Smooth muscle cell (in vitro differentiated cells): ENCODE measurements at regions not wholly inside any gene's neighbourhood (a gene's known extent, or its start where the extent isn't known, plus 50 kb on each side); places are given as distances from the start of the nearest gene placed in this dataset.

Source experiments
- DNase-seq: peaks from one replicate; lab custom pipeline; 2025; ENCODE audit not compliant: unreplicated experiment; lab: John Stamatoyannopoulos, UW
- H2AFZ ChIP-seq: fragments of 200-600 bp; sonication (generic); 2 replicates; pipeline ENCODE4 v1.6.0; 2016; ENCODE audit warnings: antibody characterized with exemption, low read depth, mild to moderate bottlenecking
- H3F3A ChIP-seq: fragments of 200-600 bp; sonication (generic); 2 replicates; pipeline ENCODE4 v1.6.0; 2017; ENCODE audit warnings: antibody characterized with exemption, low read depth
- H3K27ac ChIP-seq: fragments of 200-600 bp; sonication (generic); 2 replicates; pipeline ENCODE4 v1.5.1; 2016; ENCODE audit warnings: low read depth, mild to moderate bottlenecking
- H3K27me3 ChIP-seq: fragments of 200-600 bp; sonication (generic); 2 replicates; pipeline ENCODE4 v1.6.1; 2016; ENCODE audit warnings: low read depth, mild to moderate bottlenecking
- H3K36me3 ChIP-seq: fragments of 200-600 bp; sonication (generic); 2 replicates; pipeline ENCODE4 v1.5.1; 2016; ENCODE audit warnings: low read depth
- H3K4me1 ChIP-seq: fragments of 200-600 bp; sonication (generic); 2 replicates; pipeline ENCODE4 v1.5.1; 2016; ENCODE audit warnings: low read depth
- H3K4me2 ChIP-seq: fragments of 200-600 bp; sonication (generic); 2 replicates; pipeline ENCODE4 v1.6.0; 2016; ENCODE audit warnings: mild to moderate bottlenecking
- H3K4me3 ChIP-seq: fragments of 200-600 bp; sonication (generic); 2 replicates; pipeline ENCODE4 v1.5.1; 2016; ENCODE audit warnings: mild to moderate bottlenecking
- H3K79me2 ChIP-seq: fragments of 200-600 bp; sonication (generic); 2 replicates; pipeline ENCODE4 v1.6.0; 2016; ENCODE audit warnings: low read depth, mild to moderate bottlenecking
- H3K9ac ChIP-seq: fragments of 200-600 bp; sonication (generic); 2 replicates; pipeline ENCODE4 v1.6.0; 2016; ENCODE audit warnings: low read depth
- H3K9me3 ChIP-seq: fragments of 200-600 bp; sonication (generic); replicated peaks from 2 replicates; pipeline ENCODE4 v1.5.1; 2016; ENCODE audit warnings: low read depth
- H4K20me1 ChIP-seq: fragments of 200-600 bp; sonication (generic); 2 replicates; pipeline ENCODE4 v1.6.0; 2016; ENCODE audit warnings: low read depth
- CTCF ChIP-seq: fragments of 200-600 bp; sonication (generic); IDR thresholded peaks from 2 replicates; pipeline ENCODE4 v1.5.1; 2017; ENCODE audit warnings: borderline replicate concordance, mild to moderate bottlenecking, antibody characterized with exemption; ENCODE audit not compliant: insufficient read depth, poor library complexity, severe bottlenecking
- WGBS: methylation state at CpG from one replicate; pipeline ENCODE4 v1.1.7; 2016; ENCODE audit warnings: low lambda C conversion rate; 5-methylcytosine and 5-hydroxymethylcytosine counted together

GRCh38 chr14:61203081-61203753, 77.9 kb downstream of the TMEM30B start:
- Histone ChIP-seq H3K4me1 (no peaks in the 10 kb centered on the region), H3K9me3 (no peaks in the 10 kb centered on the region), H3K79me2 (no peaks in the 10 kb centered on the region), H3K27ac (no peak overlapping the region), H3K4me2 (no peak overlapping the region), H3K36me3 (no peaks in the 10 kb centered on the region), H3F3A (no peaks in the 10 kb centered on the region), H3K4me3 (no peak overlapping the region), H3K27me3 (peaks cover 3% of the 10 kb centered on the region), H3K9ac (no peak overlapping the region), H4K20me1 (no peaks in the 10 kb centered on the region), H2AFZ (no peak overlapping the region)
- no peak for DNase-seq
- TF ChIP-seq CTCF: no peak
- WGBS: 84% methylated on average over 10 of the region's 10 CpGs

- Histone ChIP-seq H3K4me1 (no peaks in the 10 kb centered on the region), H3K4me3 (no peak overlapping the region), H4K20me1 (no peaks in the 10 kb centered on the region), H3F3A (no peaks in the 10 kb centered on the region), H2AFZ (no peak overlapping the region), H3K4me2 (no peak overlapping the region), H3K36me3 (no peaks in the 10 kb centered on the region), H3K9me3 (no peaks in the 10 kb centered on the region), H3K9ac (no peak overlapping the region), H3K27ac (no peak overlapping the region), H3K27me3 (peaks cover 3% of the 10 kb centered on the region), H3K79me2 (no peaks in the 10 kb centered on the region)
- WGBS: 89% methylated on average over 3 of the region's 3 CpGs
- TF ChIP-seq CTCF: no peak
- DNase-seq: no peak
These were observed 79.0 kb downstream of the TMEM30B start for GRCh38 chr14:61202124-61202523.

GRCh38 chr14:61201171-61201570, 80.0 kb downstream of the TMEM30B start:
- Histone ChIP-seq H3K36me3 (no peaks in the 10 kb centered on the region), H3K9ac (no peak overlapping the region), H3K4me3 (no peak overlapping the region), H2AFZ (no peak overlapping the region), H3K79me2 (no peaks in the 10 kb centered on the region), H3F3A (no peaks in the 10 kb centered on the region), H3K4me2 (no peak overlapping the region), H3K9me3 (no peaks in the 10 kb centered on the region), H4K20me1 (no peaks in the 10 kb centered on the region), H3K27ac (no peak overlapping the region), H3K4me1 (no peaks in the 10 kb centered on the region), H3K27me3 (peaks cover 3% of the 10 kb centered on the region)
- DNase-seq: no peak
- no peak for TF ChIP-seq CTCF
- 85% methylated on average over 3 of the region's 3 CpGs for WGBS

- TF ChIP-seq CTCF: no peak
- no peaks in the 10 kb centered on the region for H4K20me1 ChIP-seq
- H3K27ac ChIP-seq: no peak overlapping the region
- H3K36me3 ChIP-seq: no peaks in the 10 kb centered on the region
- H3K9me3 ChIP-seq: no peaks in the 10 kb centered on the region
- no peaks in the 10 kb centered on the region for H3F3A ChIP-seq
- H3K79me2 ChIP-seq: no peaks in the 10 kb centered on the region
- H3K27me3 ChIP-seq: peaks cover 3% of the 10 kb centered on the region
- no peak overlapping the region for H3K9ac ChIP-seq
- no peaks in the 10 kb centered on the region for H3K4me1 ChIP-seq
- no peak for DNase-seq
- H2AFZ ChIP-seq: no peak overlapping the region
- no peak overlapping the region for H3K4me2 ChIP-seq
- WGBS: 74% methylated on average over 4 of the region's 4 CpGs
- H3K4me3 ChIP-seq: no peak overlapping the region
These were observed 83.7 kb downstream of the TMEM30B start for GRCh38 chr14:61197416-61197815.
